ENCODE measurements at regions not wholly inside any gene's neighbourhood (a gene's known extent, or its start where the extent isn't known, plus 50 kb on each side); places are given as distances from the start of the nearest gene placed in this dataset.

DNA sequence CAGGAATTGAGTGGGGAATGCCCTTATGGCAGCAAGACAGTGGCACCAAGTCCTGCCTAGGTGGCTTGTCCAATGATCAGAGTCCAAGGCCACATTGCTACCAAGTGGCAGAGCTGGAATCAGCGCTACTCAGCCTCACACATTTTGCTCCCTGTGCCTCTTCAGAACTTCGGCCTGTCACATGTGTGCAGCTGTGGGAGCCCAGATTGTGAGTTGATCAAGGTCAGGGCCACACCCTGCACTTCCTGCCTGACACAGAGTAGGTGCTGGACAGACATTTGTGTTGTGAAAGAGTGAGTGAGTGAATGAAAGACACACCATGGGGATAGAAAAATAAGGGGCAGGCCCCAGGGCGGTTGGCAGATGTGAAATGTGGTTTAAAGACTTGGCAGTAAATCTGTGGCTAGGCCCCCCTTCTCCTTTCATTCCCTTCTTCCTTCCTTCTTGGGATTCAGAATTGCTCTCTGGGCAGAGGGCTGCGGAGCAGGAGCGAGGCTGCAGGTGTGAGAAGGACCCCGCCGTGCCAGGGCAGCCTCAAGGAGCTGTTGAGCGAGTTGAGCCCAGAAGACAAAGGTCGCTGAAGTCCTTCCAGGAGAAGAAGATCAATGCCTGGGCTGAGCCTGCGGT lies 83.5 kb downstream of the SLC25A47 start:
- H4K20me1 ChIP-seq (ENCODE audit: insufficient read depth), result no peaks in the 10 kb centered on the region
- no peaks in the 10 kb centered on the region for H3K36me3 ChIP-seq (ENCODE audit: low read depth)
- CTCF ChIA-PET, result no interaction called here
- no peaks in the 10 kb centered on the region for H3F3A ChIP-seq (ENCODE audit: insufficient read depth, low read depth)
- H2AFZ ChIP-seq, result no peak overlapping the region
- H3K4me3 ChIP-seq, result no peak overlapping the region
- H3K79me2 ChIP-seq (ENCODE audit: low read depth), result no peaks in the 10 kb centered on the region
- BruUV-seq (replicated peaks), result no TSS peak
- DNase-seq, result no peak
- no peak overlapping the region for H3K27ac ChIP-seq
- no peaks in the 10 kb centered on the region for H3K4me1 ChIP-seq (replicated peaks; ENCODE audit: insufficient read depth)
- no peaks in the 10 kb centered on the region for H3K9me2 ChIP-seq (ENCODE audit: insufficient read depth)
- POLR2A ChIA-PET (ENCODE audit: unreplicated experiment), result no interaction called here
- TF ChIP-seq EZH2 (IDR thresholded peaks at IDR 0.05; ENCODE audit: low read depth), result no peak
- TF ChIP-seq, protein P1, sequence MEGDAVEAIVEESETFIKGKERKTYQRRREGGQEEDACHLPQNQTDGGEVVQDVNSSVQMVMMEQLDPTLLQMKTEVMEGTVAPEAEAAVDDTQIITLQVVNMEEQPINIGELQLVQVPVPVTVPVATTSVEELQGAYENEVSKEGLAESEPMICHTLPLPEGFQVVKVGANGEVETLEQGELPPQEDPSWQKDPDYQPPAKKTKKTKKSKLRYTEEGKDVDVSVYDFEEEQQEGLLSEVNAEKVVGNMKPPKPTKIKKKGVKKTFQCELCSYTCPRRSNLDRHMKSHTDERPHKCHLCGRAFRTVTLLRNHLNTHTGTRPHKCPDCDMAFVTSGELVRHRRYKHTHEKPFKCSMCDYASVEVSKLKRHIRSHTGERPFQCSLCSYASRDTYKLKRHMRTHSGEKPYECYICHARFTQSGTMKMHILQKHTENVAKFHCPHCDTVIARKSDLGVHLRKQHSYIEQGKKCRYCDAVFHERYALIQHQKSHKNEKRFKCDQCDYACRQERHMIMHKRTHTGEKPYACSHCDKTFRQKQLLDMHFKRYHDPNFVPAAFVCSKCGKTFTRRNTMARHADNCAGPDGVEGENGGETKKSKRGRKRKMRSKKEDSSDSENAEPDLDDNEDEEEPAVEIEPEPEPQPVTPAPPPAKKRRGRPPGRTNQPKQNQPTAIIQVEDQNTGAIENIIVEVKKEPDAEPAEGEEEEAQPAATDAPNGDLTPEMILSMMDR (conservative IDR thresholded peaks at IDR 0.05), result no peak
- intact Hi-C loops (cut with micrococcal nuclease; ENCODE audit: unreplicated experiment), result no loop called here
- no peak overlapping the region for H3K4me2 ChIP-seq
- H3K27me3 ChIP-seq (ENCODE audit: insufficient read depth, low read depth), result no peaks in the 10 kb centered on the region
- no peaks in the 10 kb centered on the region for H3K9me3 ChIP-seq (ENCODE audit: insufficient read depth, low read depth)

DNA sequence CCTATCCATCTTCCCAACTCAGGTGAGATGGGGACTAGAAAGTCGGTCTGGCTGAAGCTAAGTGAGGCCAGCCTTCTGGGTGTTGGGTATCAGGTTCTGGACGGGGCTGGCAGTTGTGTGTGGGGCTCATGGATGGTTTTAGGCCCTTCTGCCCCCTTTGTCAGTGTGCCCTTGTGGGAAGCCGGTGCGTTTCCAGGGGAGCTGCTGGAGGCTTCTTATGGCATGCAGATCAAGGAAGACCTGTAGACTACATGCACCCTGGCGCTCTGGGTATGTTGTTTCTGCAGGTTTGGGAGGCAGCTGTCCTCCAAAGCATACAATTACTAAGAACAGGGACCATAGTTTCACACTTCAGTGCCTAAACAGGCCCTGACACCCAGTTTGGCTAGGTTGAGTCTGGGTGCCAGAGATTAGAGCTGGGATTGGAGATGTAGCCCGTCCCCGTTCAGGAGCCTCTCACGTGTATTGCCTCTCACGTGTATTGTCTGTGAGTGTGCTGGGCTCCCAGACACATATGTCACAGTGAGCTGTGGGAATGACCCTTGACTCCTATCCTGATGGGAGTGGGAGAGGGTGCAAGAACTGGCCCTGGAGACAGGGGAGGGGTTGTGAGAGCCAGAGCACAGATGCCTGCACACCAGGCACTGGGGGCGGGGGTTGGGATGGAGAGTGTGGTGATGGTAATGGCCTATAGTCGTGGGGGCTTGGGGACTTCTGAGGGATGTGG lies 84.4 kb downstream of the SLC25A47 start:
- TF ChIP-seq, protein P1 (conservative IDR thresholded peaks at IDR 0.05), result no peak
- no peak for TF ChIP-seq EZH2 (IDR thresholded peaks at IDR 0.05; ENCODE audit: low read depth)
- no peak overlapping the region for H2AFZ ChIP-seq
- no peaks in the 10 kb centered on the region for H3K79me2 ChIP-seq (ENCODE audit: low read depth)
- H3K4me3 ChIP-seq, result no peak overlapping the region
- no peak overlapping the region for H3K27ac ChIP-seq
- no peak for DNase-seq
- no peaks in the 10 kb centered on the region for H3K9me2 ChIP-seq (ENCODE audit: insufficient read depth)
- no peaks in the 10 kb centered on the region for H3K4me1 ChIP-seq (replicated peaks; ENCODE audit: insufficient read depth)
- intact Hi-C loops (cut with micrococcal nuclease; ENCODE audit: unreplicated experiment), result no loop called here
- no peaks in the 10 kb centered on the region for H4K20me1 ChIP-seq (ENCODE audit: insufficient read depth)
- no peaks in the 10 kb centered on the region for H3K9me3 ChIP-seq (ENCODE audit: insufficient read depth, low read depth)
- no peaks in the 10 kb centered on the region for H3K27me3 ChIP-seq (ENCODE audit: insufficient read depth, low read depth)
- POLR2A ChIA-PET (ENCODE audit: unreplicated experiment), result no interaction called here
- H3K4me2 ChIP-seq, result no peak overlapping the region
- BruUV-seq (replicated peaks), result no TSS peak
- CTCF ChIA-PET, result no interaction called here
- H3F3A ChIP-seq (ENCODE audit: insufficient read depth, low read depth), result no peaks in the 10 kb centered on the region
- H3K36me3 ChIP-seq (ENCODE audit: low read depth), result no peaks in the 10 kb centered on the region

DNA sequence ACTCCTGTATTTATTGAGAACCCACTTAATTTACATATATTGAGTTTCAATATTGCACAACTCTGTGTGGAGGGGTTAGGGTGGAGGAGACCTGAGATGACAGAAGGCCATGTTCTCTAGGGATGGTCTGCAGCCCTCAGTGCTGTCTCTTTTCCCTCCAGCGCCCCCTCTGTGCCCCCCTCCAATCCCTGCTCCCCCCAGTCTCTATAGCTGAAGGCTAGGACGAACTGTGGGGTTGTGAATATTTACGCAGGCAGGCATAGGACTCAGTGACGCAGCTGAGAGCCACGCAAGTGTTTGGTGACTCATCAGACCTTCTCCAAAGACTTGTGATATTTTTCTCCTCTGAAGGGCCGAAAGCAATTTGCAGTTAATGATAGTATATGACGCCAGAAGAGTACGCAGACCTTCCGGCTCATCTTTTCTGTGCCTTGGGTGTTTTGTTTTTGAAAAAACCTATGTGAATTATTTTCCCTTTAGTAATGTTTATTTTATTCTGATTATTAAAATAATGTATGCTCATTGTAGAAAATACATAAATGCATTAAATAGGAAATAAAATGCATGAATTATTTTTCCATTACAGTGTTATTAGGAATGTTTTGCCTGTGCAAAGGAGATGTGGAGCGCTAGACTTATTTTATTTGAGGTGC lies 85.3 kb downstream of the SLC25A47 start:
- Histone ChIP-seq H3K4me1 (replicated peaks; ENCODE audit: insufficient read depth) (no peaks in the 10 kb centered on the region), H2AFZ (no peak overlapping the region), H3K9me2 (ENCODE audit: insufficient read depth) (no peaks in the 10 kb centered on the region), H3K36me3 (ENCODE audit: low read depth) (no peaks in the 10 kb centered on the region), H3K4me2 (no peak overlapping the region), H3K27ac (no peak overlapping the region), H3K9me3 (ENCODE audit: insufficient read depth, low read depth) (no peaks in the 10 kb centered on the region), H3F3A (ENCODE audit: insufficient read depth, low read depth) (no peaks in the 10 kb centered on the region), H3K4me3 (no peak overlapping the region), H3K27me3 (ENCODE audit: insufficient read depth, low read depth) (no peaks in the 10 kb centered on the region), H3K79me2 (ENCODE audit: low read depth) (no peaks in the 10 kb centered on the region), H4K20me1 (ENCODE audit: insufficient read depth) (no peaks in the 10 kb centered on the region)
- TF ChIP-seq, protein P1 (conservative IDR thresholded peaks at IDR 0.05), result no peak
- TF ChIP-seq EZH2 (IDR thresholded peaks at IDR 0.05; ENCODE audit: low read depth), result no peak
- POLR2A ChIA-PET (ENCODE audit: unreplicated experiment), result no interaction called here
- intact Hi-C loops (cut with micrococcal nuclease; ENCODE audit: unreplicated experiment), result no loop called here
- BruUV-seq (replicated peaks), result no TSS peak
- CTCF ChIA-PET, result interaction anchor here (0.6 kb wide), 1 partner anchor 135 kb away, joined by 9 read pairs; no protein-coding TSS in a partner anchor
- DNase-seq, result no peak
